ENCODE measurements at regions not wholly inside any gene's neighbourhood (a gene's known extent, or its start where the extent isn't known, plus 50 kb on each side); places are given as distances from the start of the nearest gene placed in this dataset.

- TF ChIP-seq CTCF (IDR thresholded peaks at IDR 0.05): no peak
- H3K36me3 Mint-ChIP-seq (ENCODE audit: low read depth): no peaks in the 10 kb centered on the region
- H3K27me3 Mint-ChIP-seq: peaks cover 3% of the 10 kb centered on the region
- H3K4me3 Mint-ChIP-seq: no peak overlapping the region
- DNase-seq: no peak
- H3K4me1 Mint-ChIP-seq: peaks cover 4% of the 10 kb centered on the region
- CTCF ChIA-PET: no interaction called here
- intact Hi-C loops (cut with micrococcal nuclease): no loop called here
- no peak for ATAC-seq (ENCODE audit: low read depth)
- POLR2A ChIA-PET: no interaction called here
- H3K27ac Mint-ChIP-seq: no peak overlapping the region
- H3K9me3 Mint-ChIP-seq: no peaks in the 10 kb centered on the region
Observed at GRCh38 chr11:92771701-92772100, 197.8 kb upstream of the MTNR1B start.

- Mint-ChIP-seq H3K36me3 (ENCODE audit: low read depth) (no peaks in the 10 kb centered on the region), H3K27ac (no peak overlapping the region), H3K9me3 (no peaks in the 10 kb centered on the region), H3K4me1 (peaks cover 3% of the 10 kb centered on the region), H3K4me3 (no peak overlapping the region), H3K27me3 (no peaks in the 10 kb centered on the region)
- intact Hi-C loops (cut with micrococcal nuclease): no loop called here
- TF ChIP-seq CTCF (IDR thresholded peaks at IDR 0.05): no peak
- POLR2A ChIA-PET: no interaction called here
- CTCF ChIA-PET: no interaction called here
- DNase-seq: no peak
- no peak for ATAC-seq (ENCODE audit: low read depth)
Observed at GRCh38 chr11:92775003-92775676, 194.3 kb upstream of the MTNR1B start.

GRCh38 chr11:92776676-92777075 is 192.8 kb upstream of the MTNR1B start:
- ATAC-seq (ENCODE audit: low read depth) (no peak), DNase-seq (no peak)
- Mint-ChIP-seq H3K4me3 (no peak overlapping the region), H3K4me1 (no peaks in the 10 kb centered on the region), H3K9me3 (no peaks in the 10 kb centered on the region), H3K27me3 (no peaks in the 10 kb centered on the region), H3K36me3 (ENCODE audit: low read depth) (no peaks in the 10 kb centered on the region), H3K27ac (no peak overlapping the region)
- ChIA-PET POLR2A (no interaction called here), CTCF (no interaction called here)
- TF ChIP-seq CTCF (IDR thresholded peaks at IDR 0.05): no peak
- intact Hi-C loops (cut with micrococcal nuclease): no loop called here

- H3K9me3 Mint-ChIP-seq: no peaks in the 10 kb centered on the region
- H3K27me3 Mint-ChIP-seq: no peaks in the 10 kb centered on the region
- POLR2A ChIA-PET: no interaction called here
- TF ChIP-seq CTCF (IDR thresholded peaks at IDR 0.05): no peak
- no peaks in the 10 kb centered on the region for H3K4me1 Mint-ChIP-seq
- CTCF ChIA-PET: no interaction called here
- intact Hi-C loops (cut with micrococcal nuclease): no loop called here
- H3K4me3 Mint-ChIP-seq: no peak overlapping the region
- DNase-seq: no peak
- no peaks in the 10 kb centered on the region for H3K36me3 Mint-ChIP-seq (ENCODE audit: low read depth)
- H3K27ac Mint-ChIP-seq: no peak overlapping the region
- ATAC-seq (ENCODE audit: low read depth): no peak
Observed at GRCh38 chr11:92779746-92780145, 189.7 kb upstream of the MTNR1B start.

- no peaks in the 10 kb centered on the region for H3K4me1 Mint-ChIP-seq
- no peak overlapping the region for H3K4me3 Mint-ChIP-seq
- H3K27ac Mint-ChIP-seq: no peak overlapping the region
- no peak for TF ChIP-seq CTCF (IDR thresholded peaks at IDR 0.05)
- ATAC-seq (ENCODE audit: low read depth): no peak
- intact Hi-C loops (cut with micrococcal nuclease): no loop called here
- CTCF ChIA-PET: no interaction called here
- POLR2A ChIA-PET: no interaction called here
- H3K36me3 Mint-ChIP-seq (ENCODE audit: low read depth): no peaks in the 10 kb centered on the region
- H3K27me3 Mint-ChIP-seq: no peaks in the 10 kb centered on the region
- H3K9me3 Mint-ChIP-seq: no peaks in the 10 kb centered on the region
- DNase-seq: no peak
Observed at GRCh38 chr11:92781151-92781550, 188.3 kb upstream of the MTNR1B start.

All from activated B cell treated with CpG ODN at 0.5 μM for 24 hours (primary cell).